ENCODE measurements at regions not wholly inside any gene's neighbourhood (a gene's known extent, or its start where the extent isn't known, plus 50 kb on each side); places are given as distances from the start of the nearest gene placed in this dataset.
"Not testable (repeated sequence)": the region's sequence is repeated elsewhere in the genome, so short reads cannot be mapped to it uniquely, and the experiment has no call there.

DNA sequence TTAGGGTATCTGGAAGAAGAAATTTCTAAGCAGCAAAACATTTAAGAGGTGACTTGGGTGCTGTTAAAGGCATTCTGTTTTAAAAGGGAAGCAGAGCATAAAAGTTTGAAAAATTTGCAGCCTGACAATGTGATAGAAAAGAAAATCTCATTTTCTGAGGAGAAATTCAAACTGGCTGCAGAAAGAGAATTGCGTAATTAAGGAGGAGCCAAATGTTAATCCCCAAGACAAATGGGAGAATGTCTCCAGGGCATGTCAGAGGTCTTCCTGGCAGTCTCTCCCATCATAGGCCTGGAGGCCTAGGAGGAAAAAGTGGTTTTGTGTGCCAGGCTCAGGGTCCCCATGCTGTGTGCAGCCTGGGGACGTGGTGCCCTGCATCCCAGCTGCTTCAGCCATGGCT lies 230.6 kb downstream of the TAF11L14 start:
- H3K36me3 ChIP-seq (ENCODE audit: control insufficient read depth, insufficient read depth, low read length); H2BK15ac ChIP-seq (replicated peaks; ENCODE audit: low read depth); H3K4me1 ChIP-seq (ENCODE audit: control insufficient read depth, low read depth, low read length); H3K4ac ChIP-seq (ENCODE audit: low read depth, low read length); DNase-seq; H3K4me3 ChIP-seq (ENCODE audit: low read length); H3K9ac ChIP-seq (ENCODE audit: low read length); H2AK5ac ChIP-seq (ENCODE audit: low read length); H3K23ac ChIP-seq (ENCODE audit: low read length); H3K27ac ChIP-seq (ENCODE audit: low read depth, low read length); H3K4me2 ChIP-seq (ENCODE audit: low read length); H2BK120ac ChIP-seq (ENCODE audit: low read depth, low read length); H2BK5ac ChIP-seq (ENCODE audit: low read length); H4K8ac ChIP-seq (ENCODE audit: low read depth, low read length); H3K79me1 ChIP-seq (ENCODE audit: low read length); H4K5ac ChIP-seq (ENCODE audit: low read length); H3K27me3 ChIP-seq (ENCODE audit: insufficient read depth, low read length, poor library complexity); H3K56ac ChIP-seq (ENCODE audit: low read length); H3K79me2 ChIP-seq (ENCODE audit: control insufficient read depth, insufficient read depth, low read length); H3K18ac ChIP-seq (ENCODE audit: low read length): not testable (repeated sequence)
- WGBS (ENCODE audit: extremely low coverage, insufficient coverage, low lambda C conversion rate), result no CpG with 5 or more reads among the region's 2 CpGs

DNA sequence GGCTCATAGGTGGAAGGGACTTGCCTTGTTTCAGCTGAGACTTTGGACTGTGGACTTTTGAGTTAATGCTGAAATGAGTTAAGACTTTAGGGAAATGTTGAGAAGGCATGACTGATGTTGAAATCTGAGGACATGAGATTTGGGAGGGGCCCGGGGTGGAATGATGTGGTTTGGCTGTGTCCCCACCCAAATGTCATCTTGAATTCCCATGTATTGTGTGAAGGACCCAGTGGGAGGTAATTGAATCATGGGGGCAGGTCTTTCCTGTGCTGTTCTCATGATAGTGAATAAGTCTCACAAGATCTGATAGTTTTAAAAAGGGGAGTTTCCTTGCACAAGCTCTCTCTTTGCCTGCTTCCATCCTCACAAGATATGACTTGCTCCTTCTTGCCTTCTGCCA lies 231.7 kb downstream of the TAF11L14 start:
- H3K4me3 ChIP-seq (ENCODE audit: low read length), result not testable (repeated sequence)

DNA sequence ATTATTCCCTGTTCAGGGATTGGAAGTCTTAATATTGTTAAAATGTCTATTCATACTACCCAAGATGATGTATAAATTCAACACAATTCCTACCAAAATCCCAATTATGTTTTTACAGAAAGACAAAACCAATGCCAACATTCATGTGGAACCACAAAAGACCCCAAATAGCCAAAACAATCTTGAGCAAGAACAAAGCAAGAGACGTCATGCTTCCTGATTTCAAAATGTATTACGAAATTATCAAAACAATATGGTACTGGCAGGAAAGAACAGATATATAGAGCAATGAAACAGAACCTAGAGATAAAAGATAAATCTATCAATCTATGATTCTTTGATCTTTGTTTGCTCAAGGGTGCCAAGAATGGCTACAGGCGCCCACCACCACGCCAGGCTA lies 237.9 kb downstream of the TAF11L14 start:
- H3K18ac ChIP-seq (ENCODE audit: low read length), result no peak overlapping the region
- no peaks in the 10 kb centered on the region for H3K79me1 ChIP-seq (ENCODE audit: low read length)
- no peak overlapping the region for H4K5ac ChIP-seq (ENCODE audit: low read length)
- H3K23ac ChIP-seq (ENCODE audit: low read length), result no peak overlapping the region
- no peaks in the 10 kb centered on the region for H3K79me2 ChIP-seq (ENCODE audit: control insufficient read depth, insufficient read depth, low read length)
- no peak overlapping the region for H2BK5ac ChIP-seq (ENCODE audit: low read length)
- no peak overlapping the region for H2BK15ac ChIP-seq (replicated peaks; ENCODE audit: low read depth)
- no peak overlapping the region for H3K4me3 ChIP-seq (ENCODE audit: low read length)
- no peaks in the 10 kb centered on the region for H3K36me3 ChIP-seq (ENCODE audit: control insufficient read depth, insufficient read depth, low read length)
- no peak overlapping the region for H2AK5ac ChIP-seq (ENCODE audit: low read length)
- H2BK120ac ChIP-seq (ENCODE audit: low read depth, low read length), result no peak overlapping the region
- no peak overlapping the region for H3K56ac ChIP-seq (ENCODE audit: low read length)
- H3K4me2 ChIP-seq (ENCODE audit: low read length), result no peak overlapping the region
- H3K27ac ChIP-seq (ENCODE audit: low read depth, low read length), result no peak overlapping the region
- no peak overlapping the region for H3K9ac ChIP-seq (ENCODE audit: low read length)
- WGBS (ENCODE audit: extremely low coverage, insufficient coverage, low lambda C conversion rate), result no CpG with 5 or more reads among the region's 4 CpGs
- no peaks in the 10 kb centered on the region for H3K27me3 ChIP-seq (ENCODE audit: insufficient read depth, low read length, poor library complexity)
- H4K8ac ChIP-seq (ENCODE audit: low read depth, low read length), result no peak overlapping the region
- H3K4me1 ChIP-seq (ENCODE audit: control insufficient read depth, low read depth, low read length), result no peaks in the 10 kb centered on the region
- no peak overlapping the region for H3K4ac ChIP-seq (ENCODE audit: low read depth, low read length)
- DNase-seq, result no peak

More for the DNA sequence above, 231.7 kb downstream of the TAF11L14 start:
- WGBS (ENCODE audit: extremely low coverage, insufficient coverage, low lambda C conversion rate), result no CpG with 5 or more reads among the region's 1 CpG
- not testable (repeated sequence) for H2BK5ac ChIP-seq (ENCODE audit: low read length); H2AK5ac ChIP-seq (ENCODE audit: low read length); H2BK120ac ChIP-seq (ENCODE audit: low read depth, low read length); H3K27ac ChIP-seq (ENCODE audit: low read depth, low read length); H4K8ac ChIP-seq (ENCODE audit: low read depth, low read length); H3K4ac ChIP-seq (ENCODE audit: low read depth, low read length); H3K23ac ChIP-seq (ENCODE audit: low read length); H2BK15ac ChIP-seq (replicated peaks; ENCODE audit: low read depth); DNase-seq; H3K4me2 ChIP-seq (ENCODE audit: low read length); H3K36me3 ChIP-seq (ENCODE audit: control insufficient read depth, insufficient read depth, low read length); H3K79me1 ChIP-seq (ENCODE audit: low read length); H3K9ac ChIP-seq (ENCODE audit: low read length); H4K5ac ChIP-seq (ENCODE audit: low read length); H3K18ac ChIP-seq (ENCODE audit: low read length); H3K56ac ChIP-seq (ENCODE audit: low read length); H3K27me3 ChIP-seq (ENCODE audit: insufficient read depth, low read length, poor library complexity); H3K4me1 ChIP-seq (ENCODE audit: control insufficient read depth, low read depth, low read length); H3K79me2 ChIP-seq (ENCODE audit: control insufficient read depth, insufficient read depth, low read length)

DNA sequence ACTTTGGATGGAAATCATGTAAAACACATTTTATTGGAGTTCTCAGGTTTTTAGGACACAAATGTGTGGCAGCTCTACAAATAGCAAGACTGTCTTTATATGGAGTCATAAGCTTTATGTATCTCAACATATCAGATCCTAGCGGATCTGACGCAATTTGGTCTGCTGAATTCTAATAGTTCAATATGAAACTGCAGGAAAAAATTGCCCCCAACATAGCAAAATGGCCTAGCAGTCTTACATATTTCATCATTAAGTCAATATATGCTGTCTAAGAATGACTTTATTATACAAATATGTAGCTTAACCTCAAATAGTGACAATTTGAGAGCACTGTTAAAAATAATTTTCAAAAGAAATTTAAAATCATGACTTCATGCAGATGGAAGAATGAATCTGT lies 244.3 kb downstream of the TAF11L14 start:
- no peak overlapping the region for H2BK15ac ChIP-seq (replicated peaks; ENCODE audit: low read depth)
- H3K9ac ChIP-seq (ENCODE audit: low read length), result no peak overlapping the region
- DNase-seq, result no peak
- H2BK120ac ChIP-seq (ENCODE audit: low read depth, low read length), result no peak overlapping the region
- no peak overlapping the region for H3K56ac ChIP-seq (ENCODE audit: low read length)
- H2AK5ac ChIP-seq (ENCODE audit: low read length), result no peak overlapping the region
- H3K79me1 ChIP-seq (ENCODE audit: low read length), result no peaks in the 10 kb centered on the region
- no peak overlapping the region for H3K4me3 ChIP-seq (ENCODE audit: low read length)
- no peak overlapping the region for H3K4me2 ChIP-seq (ENCODE audit: low read length)
- no peaks in the 10 kb centered on the region for H3K4me1 ChIP-seq (ENCODE audit: control insufficient read depth, low read depth, low read length)
- WGBS (ENCODE audit: extremely low coverage, insufficient coverage, low lambda C conversion rate), result no CpG with 5 or more reads among the region's 2 CpGs
- no peak overlapping the region for H4K5ac ChIP-seq (ENCODE audit: low read length)
- no peaks in the 10 kb centered on the region for H3K36me3 ChIP-seq (ENCODE audit: control insufficient read depth, insufficient read depth, low read length)
- H3K27ac ChIP-seq (ENCODE audit: low read depth, low read length), result no peak overlapping the region
- no peak overlapping the region for H2BK5ac ChIP-seq (ENCODE audit: low read length)
- no peaks in the 10 kb centered on the region for H3K79me2 ChIP-seq (ENCODE audit: control insufficient read depth, insufficient read depth, low read length)
- H3K27me3 ChIP-seq (ENCODE audit: insufficient read depth, low read length, poor library complexity), result no peaks in the 10 kb centered on the region
- H3K23ac ChIP-seq (ENCODE audit: low read length), result no peak overlapping the region
- no peak overlapping the region for H3K4ac ChIP-seq (ENCODE audit: low read depth, low read length)
- no peak overlapping the region for H4K8ac ChIP-seq (ENCODE audit: low read depth, low read length)
- no peak overlapping the region for H3K18ac ChIP-seq (ENCODE audit: low read length)

DNA sequence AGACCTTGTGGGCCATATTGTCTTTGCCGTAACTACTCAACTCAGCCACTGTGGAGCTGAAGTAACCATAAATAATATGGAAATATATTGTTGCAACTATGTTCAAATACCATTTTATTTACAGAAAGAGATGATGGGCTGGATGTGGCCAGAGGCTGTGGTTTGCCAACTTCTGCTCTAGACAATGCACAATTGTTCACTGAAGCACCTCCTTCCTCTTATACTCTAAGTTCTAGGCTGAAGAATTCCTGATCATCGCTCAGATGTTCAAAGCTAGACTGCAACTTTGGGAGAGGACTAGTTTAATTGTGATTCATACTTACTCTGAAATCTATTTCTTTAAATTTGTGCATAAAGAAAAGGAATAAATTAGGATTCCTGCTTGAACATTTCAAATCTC lies 245.0 kb downstream of the TAF11L14 start:
- Histone ChIP-seq H3K79me1 (ENCODE audit: low read length) (no peaks in the 10 kb centered on the region), H2BK120ac (ENCODE audit: low read depth, low read length) (no peak overlapping the region), H4K5ac (ENCODE audit: low read length) (no peak overlapping the region), H3K4me2 (ENCODE audit: low read length) (no peak overlapping the region), H4K8ac (ENCODE audit: low read depth, low read length) (no peak overlapping the region), H2BK5ac (ENCODE audit: low read length) (no peak overlapping the region), H2BK15ac (replicated peaks; ENCODE audit: low read depth) (no peak overlapping the region), H3K27me3 (ENCODE audit: insufficient read depth, low read length, poor library complexity) (no peaks in the 10 kb centered on the region), H3K23ac (ENCODE audit: low read length) (no peak overlapping the region), H3K4ac (ENCODE audit: low read depth, low read length) (no peak overlapping the region), H3K36me3 (ENCODE audit: control insufficient read depth, insufficient read depth, low read length) (no peaks in the 10 kb centered on the region), H2AK5ac (ENCODE audit: low read length) (no peak overlapping the region), H3K56ac (ENCODE audit: low read length) (no peak overlapping the region), H3K79me2 (ENCODE audit: control insufficient read depth, insufficient read depth, low read length) (no peaks in the 10 kb centered on the region), H3K27ac (ENCODE audit: low read depth, low read length) (no peak overlapping the region), H3K4me3 (ENCODE audit: low read length) (no peak overlapping the region), H3K4me1 (ENCODE audit: control insufficient read depth, low read depth, low read length) (no peaks in the 10 kb centered on the region), H3K18ac (ENCODE audit: low read length) (no peak overlapping the region), H3K9ac (ENCODE audit: low read length) (no peak overlapping the region)
- no peak for DNase-seq
- no CpG with 5 or more reads among the region's 2 CpGs for WGBS (ENCODE audit: extremely low coverage, insufficient coverage, low lambda C conversion rate)

DNA sequence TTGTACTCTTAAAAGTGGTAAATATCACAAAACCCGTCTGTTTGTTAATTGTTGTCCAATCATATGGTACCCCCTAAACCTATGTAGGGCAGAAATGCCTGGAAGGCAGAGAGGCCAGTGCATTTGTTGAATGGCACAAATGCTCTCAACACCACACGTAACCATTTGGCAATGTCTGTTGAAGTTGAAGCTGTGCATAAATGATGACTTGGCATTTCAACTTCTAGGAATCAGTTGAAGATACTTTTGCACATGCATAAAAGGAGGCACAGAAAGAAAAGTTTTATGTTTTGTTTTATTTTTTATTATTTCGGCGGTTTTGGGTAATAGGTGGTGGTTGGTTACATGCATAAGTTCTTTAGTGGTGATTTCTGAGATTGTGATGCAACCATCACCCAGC lies 246.6 kb downstream of the TAF11L14 start:
- no peak overlapping the region for H4K8ac ChIP-seq (ENCODE audit: low read depth, low read length)
- H3K36me3 ChIP-seq (ENCODE audit: control insufficient read depth, insufficient read depth, low read length), result no peaks in the 10 kb centered on the region
- H3K4me3 ChIP-seq (ENCODE audit: low read length), result no peak overlapping the region
- DNase-seq, result no peak
- no peaks in the 10 kb centered on the region for H3K79me1 ChIP-seq (ENCODE audit: low read length)
- H3K9ac ChIP-seq (ENCODE audit: low read length), result no peak overlapping the region
- WGBS (ENCODE audit: extremely low coverage, insufficient coverage, low lambda C conversion rate), result no CpG with 5 or more reads among the region's 4 CpGs
- no peaks in the 10 kb centered on the region for H3K79me2 ChIP-seq (ENCODE audit: control insufficient read depth, insufficient read depth, low read length)
- H2BK120ac ChIP-seq (ENCODE audit: low read depth, low read length), result no peak overlapping the region
- H3K4ac ChIP-seq (ENCODE audit: low read depth, low read length), result no peak overlapping the region
- no peaks in the 10 kb centered on the region for H3K4me1 ChIP-seq (ENCODE audit: control insufficient read depth, low read depth, low read length)
- H2BK15ac ChIP-seq (replicated peaks; ENCODE audit: low read depth), result no peak overlapping the region
- no peak overlapping the region for H3K56ac ChIP-seq (ENCODE audit: low read length)
- no peak overlapping the region for H3K4me2 ChIP-seq (ENCODE audit: low read length)
- no peak overlapping the region for H3K27ac ChIP-seq (ENCODE audit: low read depth, low read length)
- H3K27me3 ChIP-seq (ENCODE audit: insufficient read depth, low read length, poor library complexity), result no peaks in the 10 kb centered on the region
- no peak overlapping the region for H4K5ac ChIP-seq (ENCODE audit: low read length)
- H3K18ac ChIP-seq (ENCODE audit: low read length), result no peak overlapping the region
- no peak overlapping the region for H2BK5ac ChIP-seq (ENCODE audit: low read length)
- H2AK5ac ChIP-seq (ENCODE audit: low read length), result no peak overlapping the region
- H3K23ac ChIP-seq (ENCODE audit: low read length), result no peak overlapping the region
